Liver (tissue), 8 donors: ENCODE measurements at regions not wholly inside any gene's neighbourhood (a gene's known extent, or its start where the extent isn't known, plus 50 kb on each side); places are given as distances from the start of the nearest gene placed in this dataset.

Source experiments
- DNase-seq: peaks from one replicate; pipeline ENCODE4 v3.0.0-alpha.2; 2017; ENCODE audit warnings: low spot score
- H3K27ac ChIP-seq, 2 donors: one replicate each; pipeline ENCODE4 v1.7.0; 2013; ENCODE audit warnings: inconsistent platforms in 2 of 2, low read length in 2 of 2, control low read depth in 1 of 2, low read depth in 1 of 2, mild to moderate bottlenecking in 1 of 2
- H3K27me3 ChIP-seq, 4 donors: one replicate each; pipeline versions ENCODE4 v1.6.1 to v1.7.0; 2013; ENCODE audit warnings: low read length in 3 of 4, inconsistent platforms in 1 of 4, mild to moderate bottlenecking in 1 of 4, moderate library complexity in 1 of 4; ENCODE audit not compliant: control insufficient read depth in 4 of 4, insufficient read depth in 4 of 4
- H3K36me3 ChIP-seq, 4 donors: one replicate each; pipeline versions ENCODE4 v1.6.1 to v1.7.0; 2013; ENCODE audit warnings: low read length in 3 of 4, mild to moderate bottlenecking in 3 of 4, low read depth in 1 of 4, moderate library complexity in 1 of 4; ENCODE audit not compliant: control insufficient read depth in 4 of 4, insufficient read depth in 3 of 4
- H3K4me1 ChIP-seq, 4 donors: one replicate each; pipeline versions ENCODE4 v1.6.1 to v1.7.0; 2013; ENCODE audit warnings: low read length in 3 of 4, mild to moderate bottlenecking in 3 of 4, moderate library complexity in 1 of 4; ENCODE audit not compliant: control insufficient read depth in 4 of 4, insufficient read depth in 4 of 4
- H3K4me3 ChIP-seq, 3 donors: one replicate each; pipeline versions ENCODE4 v1.6.1 to v1.7.0; 2013; ENCODE audit warnings: low read length in 3 of 3, control low read depth in 1 of 3, low read depth in 1 of 3, mild to moderate bottlenecking in 1 of 3
- H3K9ac ChIP-seq, 2 donors: one replicate each; pipeline ENCODE4 v1.7.0; 2013; ENCODE audit warnings: low read length in 2 of 2, mild to moderate bottlenecking in 2 of 2, moderate library complexity in 2 of 2, control low read depth in 1 of 2, low read depth in 1 of 2
- H3K9me3 ChIP-seq, 4 donors: one replicate each; pipeline versions ENCODE4 v1.6.1 to v1.7.0; 2013; ENCODE audit warnings: low read length in 3 of 4; ENCODE audit not compliant: control insufficient read depth in 4 of 4
- ATF3 ChIP-seq: IDR thresholded peaks from 2 replicates; pipeline ENCODE4 v1.6.1; 2016; ENCODE audit warnings: antibody characterized with exemption
- CTCF ChIP-seq: fragments of 150-350 bp; IDR thresholded peaks from 2 replicates; pipeline ENCODE4 v1.5.1; 2017; ENCODE audit warnings: improper control_type of control experiment, low read depth, low read length; ENCODE audit not compliant: missing input control
- EGR1 ChIP-seq, 2 donors: IDR thresholded peaks; 2 replicates each; pipeline ENCODE4 v1.6.1; 2016 to 2018; ENCODE audit warnings: antibody characterized with exemption in 2 of 2, low read depth in 2 of 2
- FOXA2 ChIP-seq: IDR thresholded peaks from 2 replicates; pipeline ENCODE4 v1.6.1; 2016; ENCODE audit warnings: antibody characterized with exemption
- GABPA ChIP-seq, 2 donors: IDR thresholded peaks in 1 of 2; conservative IDR thresholded peaks in 1 of 2; 2 replicates each; pipeline ENCODE4 v1.6.1; 2016; ENCODE audit warnings: antibody characterized with exemption in 2 of 2, mild to moderate bottlenecking in 1 of 2, moderate library complexity in 1 of 2
- HNF4A ChIP-seq, 2 donors: conservative IDR thresholded peaks; 2 replicates each; pipeline ENCODE4 v1.6.1; 2016; ENCODE audit warnings: antibody characterized with exemption in 2 of 2, mild to moderate bottlenecking in 2 of 2
- HNF4G ChIP-seq: IDR thresholded peaks from 2 replicates; pipeline ENCODE4 v1.6.1; 2016; ENCODE audit warnings: antibody characterized with exemption
- MAX ChIP-seq: IDR thresholded peaks from 2 replicates; pipeline ENCODE4 v1.6.1; 2016; ENCODE audit warnings: antibody characterized with exemption
- NR2F2 ChIP-seq: IDR thresholded peaks from 2 replicates; pipeline ENCODE4 v1.6.1; 2016; ENCODE audit warnings: antibody characterized with exemption
- RAD21 ChIP-seq, 2 donors: IDR thresholded peaks; 2 replicates each; pipeline ENCODE4 v1.6.1; 2016; ENCODE audit warnings: antibody characterized with exemption in 2 of 2, mild to moderate bottlenecking in 2 of 2
- REST ChIP-seq: IDR thresholded peaks from 2 replicates; pipeline ENCODE4 v1.6.1; 2016; ENCODE audit warnings: antibody characterized with exemption, mild to moderate bottlenecking
- TAF1 ChIP-seq: conservative IDR thresholded peaks from 2 replicates; pipeline ENCODE4 v1.6.1; 2016; ENCODE audit warnings: antibody characterized with exemption, mild to moderate bottlenecking
- YY1 ChIP-seq: IDR thresholded peaks from 2 replicates; pipeline ENCODE4 v1.6.1; 2016; ENCODE audit warnings: antibody characterized with exemption, mild to moderate bottlenecking
- WGBS: extraction: QIAGEN DNeasy Blood & Tissue Kit; methylation state at CpG from one replicate; pipeline ENCODE4 v1.1.7; 2013; 5-methylcytosine and 5-hydroxymethylcytosine counted together
- donor health status: healthy.
- donor health status: healthy.
- donor health status: healthy.
- donor health status: healthy.
- donor health status: healthy.

DNA sequence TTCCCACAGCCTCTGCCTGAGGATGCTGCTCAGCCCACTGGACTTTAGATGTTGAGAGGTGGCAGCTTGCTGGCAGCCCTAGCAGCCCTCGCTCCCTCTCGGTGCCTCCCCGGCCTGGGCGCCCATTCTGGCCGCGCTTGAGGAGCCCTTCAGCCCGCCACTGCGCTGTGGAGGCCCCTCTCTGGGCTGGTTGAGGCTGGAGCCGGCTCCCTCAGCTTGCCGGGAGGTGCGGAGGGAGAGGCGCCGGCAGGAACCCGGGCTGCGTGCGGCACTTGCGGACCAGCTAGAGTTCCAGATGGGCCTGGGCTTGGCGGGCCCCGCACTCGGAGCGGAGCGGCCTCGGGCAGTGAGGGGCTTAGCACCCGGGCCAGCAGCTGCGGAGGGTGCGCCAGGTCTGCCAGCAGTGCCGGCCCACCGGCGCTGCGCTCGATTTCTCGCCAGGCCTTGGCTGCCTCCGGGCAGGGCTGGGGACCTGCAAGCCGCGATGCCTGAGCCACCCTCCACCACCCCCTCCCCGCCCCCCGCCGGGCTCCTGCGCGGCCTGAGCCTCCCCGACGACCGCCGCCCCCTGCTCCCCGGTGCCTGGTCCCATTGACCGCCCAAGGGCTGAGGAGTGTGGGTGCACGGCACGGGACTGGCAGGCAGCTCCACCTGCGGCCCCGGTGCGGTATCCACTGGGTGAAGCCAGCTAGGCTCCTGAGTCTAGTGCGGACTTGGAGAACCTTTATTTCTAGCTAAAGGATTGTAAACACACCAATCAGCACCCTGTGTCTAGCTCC, 446.2 kb downstream of the INSC start (continued):
- TF ChIP-seq FOXA2 (no peak), HNF4G (no peak)

DNA sequence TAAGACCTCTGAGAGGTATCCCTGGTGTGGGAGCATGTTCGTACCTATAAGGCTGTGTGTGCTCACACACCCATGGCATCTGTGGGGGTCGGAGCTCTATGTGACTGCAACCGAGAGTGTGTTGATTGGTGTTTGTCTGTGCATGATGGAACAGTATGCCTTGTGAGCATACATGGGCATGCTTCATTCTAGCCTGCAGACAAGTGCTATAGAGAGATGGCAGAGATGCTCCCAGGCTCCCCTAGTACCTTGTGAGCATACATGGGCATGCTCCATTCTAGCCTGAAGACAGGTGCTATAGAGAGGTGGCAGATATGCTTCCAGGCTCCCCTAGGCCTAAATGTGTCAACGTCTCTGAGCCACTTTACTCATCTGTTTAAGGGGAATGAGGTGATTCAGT, 447.5 kb downstream of the INSC start:
- Histone ChIP-seq H3K9ac (no peak overlapping the region), H3K36me3 (no peaks in the 10 kb centered on the region), H3K27ac (no peak overlapping the region), H3K27me3 (no peaks in the 10 kb centered on the region), H3K4me3 (no peak overlapping the region), H3K4me1 (no peaks in the 10 kb centered on the region), H3K9me3 (no peaks in the 10 kb centered on the region)
- WGBS = 90% methylated on average over 4 of the region's 4 CpGs
- TF ChIP-seq REST = no peak
- no peak for TF ChIP-seq CTCF
- no peak for DNase-seq

DNA sequence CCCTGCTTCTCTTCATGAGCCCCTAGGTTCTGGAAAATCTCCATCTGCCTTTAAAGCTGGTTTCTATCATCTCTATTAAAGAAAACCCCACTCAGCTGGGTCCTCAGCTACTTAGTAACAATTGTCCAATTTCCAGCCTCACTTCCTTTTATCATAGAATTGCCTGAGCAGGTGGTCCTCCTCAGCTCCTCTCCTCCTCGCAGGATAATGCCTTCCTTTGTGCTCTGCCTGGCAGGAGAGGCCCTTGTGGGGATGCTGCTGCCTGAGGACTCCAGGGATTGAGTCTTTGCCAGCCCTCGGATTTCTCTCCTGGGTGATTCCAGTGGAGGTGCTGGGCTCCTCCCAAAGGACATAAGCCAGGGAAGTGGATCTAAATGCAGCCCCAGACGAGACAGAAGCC, 448.3 kb downstream of the INSC start:
- Histone ChIP-seq H3K9me3 (no peaks in the 10 kb centered on the region), H3K36me3 (no peaks in the 10 kb centered on the region), H3K27ac (no peak overlapping the region), H3K4me3 (no peak overlapping the region), H3K27me3 (no peaks in the 10 kb centered on the region), H3K9ac (no peak overlapping the region), H3K4me1 (no peaks in the 10 kb centered on the region)
- DNase-seq = no peak
- WGBS = 56% methylated on average over 3 of the region's 3 CpGs
- TF ChIP-seq ATF3 (no peak), TAF1 (no peak), CTCF (no peak), RAD21 (IDR thresholded peaks at IDR 0.05) (no peak), YY1 (no peak), NR2F2 (no peak), HNF4G (no peak), MAX (no peak), EGR1 (IDR thresholded peaks at IDR 0.05; ENCODE audit: low read depth in 2 of 2) (no peak), HNF4A (conservative IDR thresholded peaks at IDR 0.05) (no peak), REST (no peak), GABPA (IDR thresholded peaks at IDR 0.05 in 1 of 2, conservative IDR thresholded peaks at IDR 0.05 in 1 of 2) (no peak), FOXA2 (no peak)
